Embryonic facial prominence (tissue), 1 donor: ENCODE measurements at regions not wholly inside any gene's neighbourhood (a gene's known extent, or its start where the extent isn't known, plus 50 kb on each side); places are given as distances from the start of the nearest gene placed in this dataset.
"Not testable (repeated sequence)": the region's sequence is repeated elsewhere in the genome, so short reads cannot be mapped to it uniquely, and the experiment has no call there.

Experiments
- DNase-seq: peaks from one replicate; pipeline ENCODE4 v3.0.0-alpha.2; 2016; ENCODE audit errors: extremely low spot score

GRCh38 chr14:104249706-104250105, 111.3 kb downstream of the KIF26A start:
- no peak for DNase-seq

DNA sequence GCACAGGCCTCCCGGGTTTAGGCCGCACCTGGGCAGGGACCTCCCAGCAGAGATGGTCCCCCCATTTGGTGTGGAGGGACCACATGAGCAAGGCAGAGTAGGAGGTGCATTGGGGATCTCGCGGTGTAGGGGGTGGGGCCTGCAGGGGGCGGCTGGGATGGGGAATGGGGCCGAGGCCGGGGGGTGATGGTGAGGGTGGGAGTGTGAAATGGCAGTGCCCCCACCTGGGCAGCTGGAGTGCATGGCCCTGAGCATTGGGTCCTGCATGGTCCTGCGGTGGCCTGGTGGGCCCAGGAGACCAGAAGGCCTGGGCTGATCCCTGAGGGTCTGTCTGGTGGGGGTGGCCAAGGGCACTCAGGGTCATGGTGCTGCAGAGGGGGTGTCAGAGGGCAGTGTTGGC, 111.8 kb downstream of the KIF26A start:
- DNase-seq: no peak

- DNase-seq: no peak
Observed at GRCh38 chr14:104252256-104253215, 114.1 kb downstream of the KIF26A start.

DNA sequence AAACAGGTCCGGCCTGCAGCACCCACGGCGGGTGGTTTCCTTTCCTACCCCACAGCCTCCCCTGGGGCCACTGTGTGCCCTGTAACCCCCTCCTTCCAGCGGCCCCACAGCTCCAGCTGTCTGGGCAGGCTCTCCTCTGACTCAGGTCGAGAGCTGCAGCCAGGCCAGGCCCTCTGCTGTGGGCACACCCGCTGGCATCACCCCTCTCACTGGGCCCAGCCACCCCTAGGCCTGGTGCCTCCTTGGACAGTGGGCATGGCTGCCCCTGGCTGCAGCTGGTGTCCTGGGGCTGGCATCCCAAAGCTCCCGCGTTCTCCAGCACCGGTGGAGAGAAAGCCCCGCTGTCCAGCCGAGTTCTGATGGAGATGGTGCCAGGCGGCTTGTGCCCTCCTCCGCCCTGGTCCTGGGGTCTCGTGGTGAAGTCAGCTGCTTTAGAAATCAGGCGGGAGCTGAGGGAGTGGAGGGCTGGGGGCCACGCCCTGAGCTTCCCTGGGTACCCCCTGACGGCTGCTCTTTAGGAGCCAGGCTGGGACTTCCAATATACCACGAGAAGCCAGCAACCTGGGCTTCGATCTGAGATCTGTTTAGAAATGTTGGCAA, 114.9 kb downstream of the KIF26A start:
- DNase-seq: no peak

GRCh38 chr14:104253901-104254353, 115.5 kb downstream of the KIF26A start:
- no peak for DNase-seq

DNA sequence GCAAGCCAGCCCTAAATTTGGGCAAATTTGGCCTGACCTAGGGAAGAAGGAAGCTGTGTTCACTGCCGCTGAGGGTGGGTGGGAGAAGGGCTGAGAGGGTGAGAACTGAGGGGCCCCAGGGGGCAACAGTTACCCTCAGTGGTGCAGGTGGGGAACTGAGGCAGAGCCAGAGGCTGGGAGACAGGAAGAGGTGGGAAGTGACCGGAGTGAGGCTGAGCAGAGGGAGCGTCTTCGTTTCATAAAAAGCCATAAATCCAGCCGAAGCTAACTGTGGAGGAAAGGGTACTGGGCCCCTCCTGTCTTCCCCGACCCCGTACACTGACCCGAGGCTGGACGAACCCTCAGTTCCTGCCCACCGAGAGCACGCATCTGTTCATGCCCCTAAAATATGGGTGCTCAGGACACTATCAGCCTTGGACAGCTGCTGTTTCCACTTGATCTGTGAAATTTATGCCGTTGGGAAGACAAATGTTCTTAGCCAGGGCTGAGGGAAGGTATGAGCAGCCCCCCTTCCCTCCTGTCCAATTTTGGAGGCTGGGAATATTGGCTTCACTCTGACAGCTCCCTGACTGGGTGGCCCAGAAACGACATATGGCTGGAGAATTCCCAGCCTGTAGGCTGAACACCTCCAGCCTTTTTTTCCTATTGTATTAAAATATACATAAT, 116.5 kb downstream of the KIF26A start:
- no peak for DNase-seq

DNA sequence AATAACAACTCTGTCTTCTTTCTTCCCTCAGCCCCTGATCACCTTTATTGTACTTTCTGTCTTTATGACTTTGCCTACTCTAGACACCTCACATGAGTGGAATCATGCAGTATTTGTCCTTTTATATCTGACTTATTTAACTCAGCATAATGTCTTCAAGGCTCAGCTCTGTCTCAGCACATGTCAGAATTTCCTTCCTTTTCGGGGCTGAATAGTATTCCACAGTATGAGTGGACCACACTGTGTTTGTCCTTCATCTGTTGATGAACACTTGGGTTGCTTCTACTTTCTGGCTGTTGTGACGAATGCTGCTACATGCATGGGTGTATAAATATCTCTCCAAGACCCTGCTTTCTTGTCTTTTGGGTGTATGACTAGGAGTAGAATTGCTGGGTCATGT, 117.6 kb downstream of the KIF26A start:
- no peak for DNase-seq

DNA sequence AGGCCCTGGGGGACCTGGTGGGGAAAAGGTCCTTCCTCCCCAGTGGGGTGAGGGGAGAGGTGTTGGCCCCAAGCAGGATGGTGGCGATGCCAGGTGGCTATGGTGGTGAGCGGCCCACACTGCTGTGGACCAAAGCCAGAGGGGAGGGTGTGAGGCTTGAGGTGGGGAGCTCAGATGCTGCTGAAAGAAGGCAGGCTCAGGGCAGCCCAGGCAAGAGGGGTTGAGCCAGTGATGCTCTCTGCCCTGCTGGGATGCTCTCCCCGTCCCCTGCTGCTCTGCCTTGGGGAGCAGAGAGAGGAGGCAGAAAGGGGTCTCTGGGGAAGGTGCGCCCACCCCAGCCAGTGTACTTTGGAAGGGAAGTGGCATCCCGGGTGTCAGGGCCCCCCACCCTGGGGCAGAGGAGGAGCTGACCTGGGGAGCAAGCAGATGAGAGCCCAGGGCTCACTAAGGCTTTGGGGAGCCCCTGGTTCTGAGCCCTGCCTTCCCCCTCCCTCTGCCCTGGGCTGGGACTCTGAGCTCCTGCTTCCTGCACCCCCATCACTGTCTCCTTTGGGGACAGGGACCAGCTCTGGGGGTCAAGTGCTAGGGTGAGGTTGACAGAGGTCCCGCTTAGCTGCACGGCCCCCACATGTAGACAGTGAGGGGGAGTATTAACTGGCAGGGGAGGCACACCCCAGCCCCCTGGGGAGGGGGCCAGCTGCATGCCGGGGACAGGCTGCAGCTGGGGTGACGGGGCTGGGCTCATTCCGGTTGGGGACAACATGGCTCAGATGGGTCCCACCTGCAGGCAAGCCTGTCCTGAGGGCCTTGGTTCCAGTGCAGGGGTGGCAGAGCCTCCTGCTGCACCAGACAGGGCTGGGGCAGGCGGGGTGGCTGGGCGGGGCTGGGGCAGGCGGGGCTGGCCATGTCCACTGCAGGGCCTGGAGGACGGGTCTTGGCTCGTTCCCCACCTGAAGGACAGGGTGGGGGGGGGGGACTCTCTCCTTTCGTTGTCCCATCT, 124.4 kb downstream of the KIF26A start:
- no peak for DNase-seq

DNA sequence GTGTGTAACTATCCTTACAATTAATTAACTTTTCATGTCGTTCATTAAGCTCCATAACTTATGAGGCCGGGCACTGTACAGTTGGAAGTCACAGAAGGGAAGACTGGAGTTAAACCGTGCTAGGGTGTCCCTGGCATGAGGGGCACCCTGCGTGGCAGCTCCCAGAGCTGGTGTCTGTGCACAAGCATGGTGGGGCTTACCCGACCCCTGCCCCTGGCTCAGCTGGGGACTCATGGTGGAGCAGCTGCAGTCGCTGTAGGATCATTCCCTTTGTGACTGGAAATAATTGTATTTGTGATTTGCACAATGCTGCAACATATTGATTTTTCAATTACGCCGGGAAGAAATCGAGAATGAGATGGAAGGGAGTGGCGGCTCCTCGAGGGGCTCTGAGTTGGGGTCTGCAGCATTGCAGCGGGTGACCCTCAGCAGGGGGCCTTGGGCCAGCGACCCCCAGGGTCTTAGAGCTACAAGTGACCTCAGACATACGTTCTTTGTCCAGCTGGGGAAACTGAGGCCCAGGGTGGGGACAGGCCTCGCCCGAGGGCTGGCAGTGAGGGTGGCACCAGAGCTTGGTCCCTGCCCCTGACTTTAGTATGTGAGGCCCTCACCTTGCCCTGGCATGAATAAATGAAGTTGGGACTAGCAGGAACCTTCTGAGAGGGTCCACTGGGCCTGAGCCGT, 125.4 kb downstream of the KIF26A start:
- no peak for DNase-seq

DNA sequence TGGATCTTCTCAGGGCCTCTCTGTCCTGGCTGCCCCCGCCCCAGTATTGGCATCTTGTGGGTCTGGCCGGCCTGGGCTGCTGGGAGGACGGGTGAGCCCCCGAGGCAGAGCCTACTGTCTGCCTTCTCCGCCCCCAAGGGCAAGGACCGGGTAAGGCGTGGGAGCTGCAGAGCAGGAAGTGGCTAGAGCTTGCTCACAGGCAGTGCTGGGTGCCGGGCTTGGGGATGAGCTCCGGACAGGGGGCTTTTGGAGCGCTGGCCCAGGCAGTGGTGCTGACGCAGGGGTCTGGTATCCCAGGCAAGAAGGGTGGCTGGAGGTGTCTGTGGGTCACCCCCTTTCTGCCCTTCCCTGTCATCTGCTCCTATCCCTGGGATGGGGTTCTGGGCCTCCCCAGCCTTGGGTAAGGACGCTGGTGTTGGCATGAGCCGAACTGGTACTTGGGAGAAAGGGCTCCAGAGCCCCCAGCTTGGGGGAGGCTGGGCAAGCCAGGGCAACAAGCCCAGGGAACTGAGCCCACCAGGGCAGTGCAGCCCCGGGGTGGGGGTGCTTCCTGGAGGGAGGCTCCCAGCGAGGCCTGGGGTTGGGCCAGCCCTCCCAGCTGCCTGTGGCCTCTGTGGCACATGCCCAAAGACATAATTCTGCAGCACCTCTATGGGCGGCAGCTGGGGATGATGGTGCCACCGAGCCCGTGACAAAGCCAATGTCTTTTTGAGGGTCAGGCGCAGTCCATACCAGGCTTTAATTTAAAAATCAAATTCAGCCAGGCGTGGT, 126.3 kb downstream of the KIF26A start:
- DNase-seq: no peak

DNA sequence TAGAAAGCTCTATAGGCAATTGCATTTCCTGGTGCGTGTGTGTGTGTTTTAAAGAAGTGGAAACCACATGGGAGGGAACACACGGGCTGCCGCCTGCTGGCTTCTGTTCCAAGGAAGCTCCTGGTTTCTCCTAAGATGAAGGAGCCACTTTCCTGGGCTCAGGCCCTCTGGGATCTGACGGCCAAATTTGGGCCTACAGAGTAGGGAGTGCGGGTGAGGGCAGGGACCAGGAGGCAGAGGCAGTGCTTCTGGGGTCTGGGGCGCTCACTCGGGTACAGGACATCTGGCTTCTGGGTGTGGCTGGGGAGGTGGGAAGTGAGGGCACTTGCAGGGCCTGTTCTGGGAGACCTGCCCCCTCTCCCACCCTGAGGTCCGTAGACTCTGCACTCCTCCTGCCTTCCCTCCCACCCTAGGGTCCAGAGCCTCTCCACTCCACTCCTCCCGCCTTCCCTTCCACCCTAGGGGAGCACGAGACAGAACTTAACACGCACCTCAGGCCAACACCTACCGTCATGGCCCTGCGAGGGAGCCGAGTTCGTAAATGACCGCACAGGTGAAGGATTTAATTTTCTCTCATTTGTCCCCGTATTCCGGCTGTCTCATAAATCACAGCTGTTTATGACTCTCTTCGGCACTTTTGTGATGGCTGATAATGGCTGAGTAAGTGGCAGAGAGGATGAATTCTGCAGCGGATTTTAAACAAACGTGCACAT, 127.7 kb downstream of the KIF26A start:
- DNase-seq: no peak

GRCh38 chr14:104266631-104267575, 128.5 kb downstream of the KIF26A start:
- no peak for DNase-seq

DNA sequence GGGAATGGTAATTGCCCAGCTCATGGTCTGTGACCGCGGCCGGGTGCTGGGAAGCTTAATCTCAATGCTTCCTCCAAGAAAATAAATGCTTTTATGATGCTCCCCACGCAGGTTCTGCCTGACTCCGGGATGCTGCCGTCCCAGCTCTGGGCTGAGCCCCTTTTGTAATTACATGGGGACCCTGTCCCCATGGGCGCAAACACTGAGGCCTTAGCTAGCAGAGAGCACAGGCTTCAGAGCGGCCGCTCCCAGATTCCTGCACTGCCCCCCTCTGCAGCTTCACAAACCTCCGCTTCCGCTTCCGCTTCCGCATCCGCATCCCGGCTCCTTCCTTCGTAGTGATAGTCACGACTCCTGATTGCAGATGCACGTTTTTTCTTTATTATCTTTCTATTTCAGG, 129.5 kb downstream of the KIF26A start:
- DNase-seq: no peak

DNA sequence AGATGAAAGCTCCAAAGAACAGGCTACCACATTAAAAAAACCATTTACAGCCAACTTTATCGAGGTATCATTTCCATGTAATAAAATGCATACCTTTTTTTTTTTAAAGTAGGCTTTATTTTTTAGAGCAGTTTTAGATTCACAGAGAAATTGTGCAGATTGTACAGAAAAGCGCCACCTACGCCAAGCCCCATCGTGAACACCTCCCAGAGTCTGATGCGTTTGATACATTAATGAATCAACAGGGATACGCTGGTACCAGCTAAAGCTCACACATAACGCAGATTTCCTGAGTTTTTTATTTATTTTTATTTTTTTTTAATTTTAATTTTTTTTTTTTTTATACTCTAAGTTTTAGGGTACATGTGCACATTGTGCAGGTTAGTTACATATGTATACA, 129.9 kb downstream of the KIF26A start:
- no peak for DNase-seq

GRCh38 chr14:104268725-104269436, 130.5 kb downstream of the KIF26A start:
- no peak for DNase-seq

GRCh38 chr14:104269511-104270241, 131.3 kb downstream of the KIF26A start:
- DNase-seq: not testable (repeated sequence)

GRCh38 chr14:104271391-104271790, 133.0 kb downstream of the KIF26A start:
- no peak for DNase-seq
